Subcutaneous abdominal adipose tissue (tissue), 5 donors: ENCODE measurements at regions not wholly inside any gene's neighbourhood (a gene's known extent, or its start where the extent isn't known, plus 50 kb on each side); places are given as distances from the start of the nearest gene placed in this dataset.
A peak's percentile ranks its signal among the peaks of the same experiment; 100 is the strongest.

Source experiments
- H3K27ac ChIP-seq: one replicate; pipeline ENCODE4 v1.7.0; 2013; ENCODE audit warnings: low read depth, mild to moderate bottlenecking, inconsistent platforms, low read length, moderate library complexity
- H3K27me3 ChIP-seq, 5 donors: one replicate each; pipeline ENCODE4 v1.7.0; 2013; ENCODE audit warnings: low read length in 5 of 5, inconsistent platforms in 1 of 5; ENCODE audit not compliant: control insufficient read depth in 5 of 5, insufficient read depth in 4 of 5
- H3K36me3 ChIP-seq, 5 donors: one replicate each; pipeline ENCODE4 v1.7.0; 2013; ENCODE audit warnings: low read length in 5 of 5; ENCODE audit not compliant: control insufficient read depth in 5 of 5, insufficient read depth in 5 of 5
- H3K4me1 ChIP-seq, 5 donors: one replicate each; pipeline ENCODE4 v1.7.0; 2013; ENCODE audit warnings: low read length in 5 of 5, mild to moderate bottlenecking in 3 of 5, moderate library complexity in 1 of 5; ENCODE audit not compliant: control insufficient read depth in 5 of 5, insufficient read depth in 5 of 5
- H3K4me3 ChIP-seq, 5 donors: one replicate each; pipeline ENCODE4 v1.7.0; 2013; ENCODE audit warnings: low read length in 5 of 5, low read depth in 1 of 5
- H3K9ac ChIP-seq, 5 donors: one replicate each; pipeline ENCODE4 v1.7.0; 2013; ENCODE audit warnings: low read length in 5 of 5, mild to moderate bottlenecking in 4 of 5, moderate library complexity in 3 of 5
- H3K9me3 ChIP-seq, 5 donors: one replicate each; pipeline ENCODE4 v1.7.0; 2013; ENCODE audit warnings: low read length in 5 of 5; ENCODE audit not compliant: control insufficient read depth in 5 of 5
- donor health status: healthy.
- donor health status: healthy.
- donor health status: healthy.
- donor health status: healthy.
- donor health status: healthy.

DNA sequence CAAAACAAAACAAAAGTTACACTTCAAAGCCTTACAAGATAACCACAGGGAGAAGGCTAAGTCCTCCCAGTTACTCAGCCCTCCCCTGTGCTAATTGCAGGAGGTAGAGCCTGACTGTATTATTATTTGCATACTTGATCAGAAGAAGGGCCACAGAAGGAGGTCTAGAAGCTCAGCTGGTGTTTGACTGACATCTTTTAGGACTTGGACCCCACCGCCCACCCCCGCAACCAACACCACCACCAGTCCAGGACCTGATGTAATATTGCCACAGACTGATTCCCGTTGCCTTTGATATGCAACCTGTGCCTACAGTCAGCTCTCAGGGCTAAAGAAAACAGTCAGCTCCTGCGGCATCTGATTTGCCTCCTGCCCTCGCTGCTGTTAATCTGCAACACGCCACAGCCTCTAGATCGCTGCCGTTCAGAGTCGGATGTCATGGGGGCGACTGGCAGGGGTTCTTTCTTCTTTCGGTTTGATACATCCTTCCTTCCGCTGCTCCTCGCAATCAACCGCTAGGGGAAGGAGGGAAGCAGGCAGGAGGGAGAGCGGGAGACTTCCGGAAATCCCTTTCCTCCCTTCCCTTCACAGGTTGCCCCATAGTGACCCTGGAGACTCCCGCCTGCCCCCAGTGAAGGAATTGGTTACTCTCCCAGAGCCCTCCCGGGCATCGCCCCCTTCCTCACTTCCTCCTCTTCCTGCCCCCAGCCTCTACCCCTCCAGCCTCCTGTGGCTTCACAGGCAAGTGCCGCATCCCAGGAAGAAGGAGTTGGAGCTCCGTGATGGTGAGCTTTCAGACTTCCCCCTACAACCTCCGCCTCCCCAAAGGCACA lies 90.5 kb upstream of the SOX9 start:
- H3K36me3 ChIP-seq: no peaks in the 10 kb centered on the region
- H3K27me3 ChIP-seq: peaks cover 0 to 20% (median 0%) of the 10 kb centered on the region in 5 donors
- H3K4me3 ChIP-seq: peak overlapping the region; percentile 47 to 73 (median 63)
- H3K9ac ChIP-seq: peak overlapping the region in 1 of 5 donors; percentile 30
- H3K4me1 ChIP-seq: peaks cover 0 to 12% (median 10%) of the 10 kb centered on the region in 5 donors
- H3K9me3 ChIP-seq: no peaks in the 10 kb centered on the region
- no peak overlapping the region for H3K27ac ChIP-seq

DNA sequence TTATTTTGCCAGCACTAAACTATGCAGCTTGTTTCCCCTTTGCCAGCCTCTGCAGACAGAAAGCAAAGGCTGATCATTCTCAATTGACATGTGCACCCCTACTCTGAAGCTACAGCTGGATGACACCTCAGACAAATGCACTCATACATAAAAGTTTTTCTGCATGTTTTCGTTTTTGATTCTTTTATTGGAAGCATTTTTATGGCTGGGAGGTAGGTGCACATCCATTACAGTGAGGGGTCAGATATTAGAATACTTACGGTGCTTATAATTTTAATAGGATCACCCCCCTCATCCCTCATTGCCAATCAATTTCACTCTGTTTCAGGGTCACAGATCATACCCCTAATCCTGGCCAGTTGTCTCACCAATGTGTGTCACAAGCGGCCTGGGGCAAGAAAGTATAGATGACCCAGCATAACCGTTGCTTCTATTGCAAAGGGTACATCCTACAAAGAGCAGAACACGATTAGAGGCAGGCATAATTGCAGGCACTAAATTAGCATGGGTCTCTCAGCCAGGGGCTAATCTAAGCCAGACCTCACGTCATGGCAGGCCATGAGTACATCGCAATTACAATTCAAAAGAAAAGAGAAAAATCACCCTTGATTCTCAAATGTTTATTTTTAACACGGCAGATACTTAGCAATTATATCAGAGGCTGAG lies 89.5 kb upstream of the SOX9 start:
- no peaks in the 10 kb centered on the region for H3K36me3 ChIP-seq
- H3K9ac ChIP-seq: no peak overlapping the region
- peaks cover 0 to 12% (median 10%) of the 10 kb centered on the region in 5 donors for H3K4me1 ChIP-seq
- no peak overlapping the region for H3K4me3 ChIP-seq
- peaks cover 0 to 20% (median 0%) of the 10 kb centered on the region in 5 donors for H3K27me3 ChIP-seq
- H3K9me3 ChIP-seq: no peaks in the 10 kb centered on the region
- H3K27ac ChIP-seq: no peak overlapping the region

DNA sequence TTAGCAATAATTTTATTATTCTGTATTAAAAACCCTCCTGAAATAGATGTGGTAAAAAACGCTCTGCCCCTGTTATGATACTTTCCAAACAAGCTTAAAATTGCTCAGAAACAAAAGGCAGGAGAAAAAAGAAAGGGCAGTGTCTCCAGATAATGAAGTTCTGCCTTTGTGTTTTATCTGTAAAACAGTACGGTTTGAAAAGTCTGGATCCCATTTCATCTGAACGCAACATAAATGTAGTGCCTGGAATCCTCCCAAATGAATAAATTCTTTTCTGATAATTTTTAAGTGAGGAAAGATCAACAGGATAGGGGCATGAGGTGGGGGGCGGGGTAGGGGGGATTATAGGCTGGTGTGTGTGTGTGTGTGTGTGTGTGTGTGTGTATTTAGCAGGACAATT lies 87.5 kb upstream of the SOX9 start:
- Histone ChIP-seq H3K36me3 (no peaks in the 10 kb centered on the region), H3K9me3 (no peaks in the 10 kb centered on the region), H3K27me3 (peaks cover 0 to 15% (median 0%) of the 10 kb centered on the region in 5 donors), H3K4me1 (peaks cover 0 to 12% (median 10%) of the 10 kb centered on the region in 5 donors), H3K27ac (no peak overlapping the region), H3K4me3 (no peak overlapping the region), H3K9ac (no peak overlapping the region)

DNA sequence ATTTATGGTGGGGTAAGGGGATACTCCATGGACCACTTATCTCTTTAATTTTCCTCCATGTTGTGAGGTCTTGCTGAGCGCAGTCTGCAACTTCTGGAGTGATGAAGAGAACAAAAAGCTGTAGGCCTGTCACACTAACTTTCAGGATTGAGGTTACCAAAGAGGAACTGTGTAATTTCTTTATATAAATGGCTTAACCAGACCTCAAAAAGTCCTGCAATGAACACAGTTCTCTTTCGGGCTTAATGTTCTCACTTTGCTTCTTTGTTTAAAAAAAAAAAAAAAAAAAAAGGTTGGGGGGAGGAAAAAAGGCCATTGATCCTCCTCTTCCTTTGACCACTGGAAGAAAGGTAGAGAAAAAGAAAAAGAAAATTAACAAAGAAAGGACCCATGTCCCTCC lies 86.8 kb upstream of the SOX9 start:
- H3K4me1 ChIP-seq: peaks cover 0 to 12% (median 10%) of the 10 kb centered on the region in 5 donors
- peaks cover 0 to 10% (median 0%) of the 10 kb centered on the region in 5 donors for H3K27me3 ChIP-seq
- no peak overlapping the region for H3K9ac ChIP-seq
- H3K27ac ChIP-seq: no peak overlapping the region
- H3K9me3 ChIP-seq: no peaks in the 10 kb centered on the region
- H3K4me3 ChIP-seq: no peak overlapping the region
- H3K36me3 ChIP-seq: no peaks in the 10 kb centered on the region

DNA sequence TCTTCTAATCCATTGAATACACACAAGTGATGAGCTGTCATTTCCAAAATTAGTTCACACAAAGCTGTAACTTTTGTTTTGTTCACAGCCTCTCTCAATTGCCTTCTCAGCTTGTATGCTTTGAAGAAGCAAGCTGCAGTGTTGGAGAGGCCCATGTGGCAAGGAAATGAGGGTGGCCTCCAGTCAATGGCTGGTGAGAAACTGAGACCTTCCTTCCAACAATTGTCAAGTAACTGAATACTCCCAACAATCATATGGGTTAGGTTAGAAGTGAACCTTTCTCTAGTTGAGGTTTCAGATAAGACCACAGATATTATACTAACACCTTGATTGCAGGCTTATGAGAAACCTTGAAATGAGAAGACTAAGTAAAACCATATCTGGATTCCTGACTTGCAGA lies 82.4 kb upstream of the SOX9 start:
- H3K4me3 ChIP-seq: no peak overlapping the region
- no peaks in the 10 kb centered on the region for H3K4me1 ChIP-seq
- H3K9ac ChIP-seq: no peak overlapping the region
- peaks cover 0 to 2% (median 0%) of the 10 kb centered on the region in 5 donors for H3K27me3 ChIP-seq
- H3K36me3 ChIP-seq: no peaks in the 10 kb centered on the region
- H3K27ac ChIP-seq: no peak overlapping the region
- no peaks in the 10 kb centered on the region for H3K9me3 ChIP-seq

DNA sequence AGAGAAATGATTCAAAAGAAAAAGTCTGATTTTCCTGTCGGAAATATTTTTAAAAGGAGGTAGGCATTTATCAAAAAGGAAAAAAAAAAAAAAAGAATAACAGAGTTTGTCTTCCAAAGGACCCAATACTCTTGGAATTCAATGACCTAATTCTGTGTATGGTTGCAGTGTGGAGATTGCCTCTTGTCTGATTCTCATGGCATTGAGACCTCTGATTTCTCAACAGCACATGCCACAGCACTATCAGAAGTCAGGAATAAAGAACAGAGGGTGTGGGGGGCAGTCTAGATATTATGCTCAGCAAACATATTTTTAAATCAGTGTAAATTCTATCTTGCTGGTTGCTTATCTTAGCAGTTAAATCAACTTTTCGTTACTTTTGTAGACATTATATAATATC lies 81.3 kb upstream of the SOX9 start:
- Histone ChIP-seq H3K9me3 (no peaks in the 10 kb centered on the region), H3K27ac (no peak overlapping the region), H3K9ac (no peak overlapping the region)

DNA sequence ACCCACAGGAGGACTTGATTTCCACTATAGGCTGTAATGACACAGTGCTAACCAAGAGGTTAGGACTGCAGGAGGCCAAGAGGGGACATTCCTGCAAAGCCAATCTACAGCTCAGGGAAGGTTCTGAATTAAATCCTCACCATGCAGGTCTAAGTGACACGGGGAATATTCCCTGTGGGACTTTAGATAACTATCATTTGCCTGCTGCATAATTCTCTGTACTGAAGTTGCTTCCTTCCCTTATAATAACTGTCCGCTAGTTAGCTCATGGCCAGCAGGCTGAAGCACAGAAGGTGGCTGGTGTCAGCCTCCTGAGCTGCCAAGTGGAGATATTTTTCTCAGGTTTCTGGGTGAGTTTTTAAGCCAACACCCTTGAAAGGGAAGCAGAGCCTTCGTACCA lies 74.6 kb upstream of the SOX9 start:
- Histone ChIP-seq H3K4me3 (no peak overlapping the region), H3K9ac (no peak overlapping the region), H3K27me3 (peaks cover 0 to 5% (median 2%) of the 10 kb centered on the region in 5 donors)

More for the DNA sequence above, 81.3 kb upstream of the SOX9 start:
- no peaks in the 10 kb centered on the region for H3K4me1 ChIP-seq
- no peak overlapping the region for H3K4me3 ChIP-seq
- peaks cover 0 to 2% (median 0%) of the 10 kb centered on the region in 5 donors for H3K27me3 ChIP-seq
- no peaks in the 10 kb centered on the region for H3K36me3 ChIP-seq

DNA sequence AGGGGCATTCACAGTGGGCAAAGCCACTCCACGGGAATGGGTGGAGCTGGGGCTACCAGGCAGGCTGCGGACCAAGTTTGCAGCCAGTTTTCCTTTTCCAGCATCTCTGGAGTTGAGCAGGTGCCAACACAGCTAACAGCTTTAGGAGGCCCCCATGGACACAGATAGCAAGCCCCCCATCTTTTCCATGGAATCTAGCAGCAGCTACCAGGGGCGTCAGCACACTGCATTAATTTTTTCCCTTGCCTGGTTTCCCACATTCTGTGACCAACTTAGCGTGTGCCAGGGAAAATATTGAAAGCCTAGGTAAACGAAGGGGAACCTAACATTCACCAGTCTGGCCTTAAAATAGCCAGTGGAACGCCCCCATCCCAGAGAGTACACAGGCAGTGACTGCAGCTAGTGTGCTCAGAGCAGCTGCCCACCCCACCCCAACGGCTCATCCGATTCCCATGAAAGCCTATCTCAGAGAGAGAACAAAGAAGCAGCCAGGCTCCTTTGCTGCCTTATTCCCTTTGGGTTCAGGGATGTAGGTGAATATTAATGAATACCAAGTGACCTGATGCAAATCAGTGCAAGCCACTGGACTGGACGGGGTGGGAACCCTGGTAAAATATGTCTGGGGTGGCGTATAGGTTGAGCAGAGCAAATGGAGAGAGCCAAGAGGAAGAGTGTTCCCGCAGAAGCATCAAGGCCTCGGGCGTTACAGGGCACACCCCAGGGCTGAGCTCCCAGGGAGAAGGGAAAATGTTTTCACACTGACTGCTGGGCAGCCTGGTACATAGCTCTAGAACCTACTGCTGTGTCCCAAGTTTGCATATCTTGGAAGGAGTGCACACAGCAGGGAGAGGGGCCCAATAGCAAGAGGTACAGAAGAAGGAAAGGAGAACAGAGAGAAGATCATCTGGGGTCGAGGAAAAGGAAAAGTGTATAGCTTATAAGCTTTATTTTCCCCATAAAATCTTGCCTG lies 73.9 kb upstream of the SOX9 start:
- Histone ChIP-seq H3K27me3 (peaks cover 0 to 8% (median 2%) of the 10 kb centered on the region in 5 donors), H3K9ac (no peak overlapping the region), H3K36me3 (no peaks in the 10 kb centered on the region), H3K4me1 (no peaks in the 10 kb centered on the region), H3K27ac (no peak overlapping the region), H3K9me3 (no peaks in the 10 kb centered on the region), H3K4me3 (no peak overlapping the region)

More for the DNA sequence above, 74.6 kb upstream of the SOX9 start:
- no peak overlapping the region for H3K27ac ChIP-seq
- H3K9me3 ChIP-seq: no peaks in the 10 kb centered on the region
- no peaks in the 10 kb centered on the region for H3K36me3 ChIP-seq
- H3K4me1 ChIP-seq: no peaks in the 10 kb centered on the region

DNA sequence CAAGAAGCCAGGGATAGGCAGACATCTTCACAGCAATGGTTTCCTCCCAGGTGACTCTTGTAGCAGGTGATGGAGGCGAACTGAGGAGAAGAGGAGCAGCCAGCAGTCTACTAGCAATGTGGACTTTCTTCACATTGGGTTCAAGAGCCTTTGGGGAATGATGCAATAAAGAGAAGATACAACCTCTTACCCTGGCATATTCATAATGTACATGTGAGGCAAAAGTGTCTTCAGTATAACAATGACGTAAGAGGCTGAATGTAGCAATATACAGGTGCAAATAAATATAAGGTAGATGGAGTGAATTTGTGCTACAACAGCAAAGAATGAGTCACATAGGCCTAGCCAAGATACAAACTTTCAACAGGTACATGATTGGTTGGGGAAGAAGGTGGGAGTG lies 70.9 kb upstream of the SOX9 start:
- no peaks in the 10 kb centered on the region for H3K36me3 ChIP-seq
- H3K4me3 ChIP-seq: no peak overlapping the region
- H3K9ac ChIP-seq: no peak overlapping the region
- peaks cover 3 to 19% (median 11%) of the 10 kb centered on the region in 5 donors for H3K27me3 ChIP-seq
- H3K27ac ChIP-seq: no peak overlapping the region
- H3K9me3 ChIP-seq: no peaks in the 10 kb centered on the region
- H3K4me1 ChIP-seq: no peaks in the 10 kb centered on the region
